Stimulated activated CD8-positive, alpha-beta memory T cell treated with anti-CD3 and anti-CD28 coated beads, Interleukin-7, amount 100 ng/mL, for 48 hours (primary cell): ENCODE measurements at regions not wholly inside any gene's neighbourhood (a gene's known extent, or its start where the extent isn't known, plus 50 kb on each side); places are given as distances from the start of the nearest gene placed in this dataset.
"Not testable (repeated sequence)": the region's sequence is repeated elsewhere in the genome, so short reads cannot be mapped to it uniquely, and the experiment has no call there.

Experiments used
- DNase-seq, 2 donors: peaks; one replicate each; pipeline ENCODE4 v3.0.0-alpha.2; 2020; ENCODE audit warnings: low read depth in 1 of 2; ENCODE audit errors: extremely low read depth in 1 of 2

DNA sequence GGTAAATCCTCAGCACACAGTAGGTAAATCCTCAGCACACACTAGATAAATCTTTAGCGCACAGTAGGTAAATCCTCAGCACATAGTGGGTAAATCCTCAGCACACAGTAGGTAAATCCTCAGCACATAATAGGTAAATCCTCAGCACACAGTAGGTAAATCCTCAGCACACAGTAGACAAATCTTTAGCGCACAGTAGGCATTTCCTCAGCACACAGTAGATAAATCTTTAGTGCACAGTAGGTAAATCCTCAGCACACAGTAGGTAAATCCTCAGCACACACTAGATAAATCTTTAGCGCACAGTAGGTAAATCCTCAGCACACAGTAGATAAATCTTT, 102.0 kb downstream of the MICALL2 start:
- not testable (repeated sequence) for DNase-seq

DNA sequence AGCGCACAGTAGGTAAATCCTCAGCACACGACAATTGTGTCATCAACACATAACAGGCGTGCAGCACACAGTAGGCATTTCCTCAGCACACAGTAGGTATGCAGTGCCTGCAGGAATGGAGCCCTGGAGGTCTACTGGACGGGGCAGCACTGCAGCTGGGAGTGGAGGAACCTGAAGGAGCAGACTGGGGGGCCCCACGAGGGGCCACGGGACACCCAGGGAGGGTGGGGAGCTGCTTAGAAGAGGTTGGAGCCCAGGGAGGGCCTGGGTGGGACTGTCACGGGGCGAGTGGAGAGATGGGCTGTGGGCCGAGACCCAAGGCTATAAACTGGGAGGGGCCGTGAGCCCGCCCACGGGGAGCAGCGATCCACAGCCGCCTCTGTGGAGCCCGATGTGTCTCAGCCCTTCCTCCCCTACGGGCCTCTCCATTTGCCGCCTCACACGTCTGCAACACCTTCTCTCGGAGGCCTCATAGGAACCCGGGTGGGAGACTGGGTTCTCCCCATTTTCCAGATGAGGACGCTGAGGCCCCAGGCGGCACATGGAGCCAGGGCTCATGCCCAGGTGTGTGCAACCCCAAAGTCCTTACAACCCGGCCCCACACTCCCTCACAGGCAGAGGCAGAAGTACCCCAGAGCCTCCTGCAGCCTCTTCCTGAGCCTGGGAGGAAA, 101.5 kb downstream of the MICALL2 start:
- DNase-seq = no peak

DNA sequence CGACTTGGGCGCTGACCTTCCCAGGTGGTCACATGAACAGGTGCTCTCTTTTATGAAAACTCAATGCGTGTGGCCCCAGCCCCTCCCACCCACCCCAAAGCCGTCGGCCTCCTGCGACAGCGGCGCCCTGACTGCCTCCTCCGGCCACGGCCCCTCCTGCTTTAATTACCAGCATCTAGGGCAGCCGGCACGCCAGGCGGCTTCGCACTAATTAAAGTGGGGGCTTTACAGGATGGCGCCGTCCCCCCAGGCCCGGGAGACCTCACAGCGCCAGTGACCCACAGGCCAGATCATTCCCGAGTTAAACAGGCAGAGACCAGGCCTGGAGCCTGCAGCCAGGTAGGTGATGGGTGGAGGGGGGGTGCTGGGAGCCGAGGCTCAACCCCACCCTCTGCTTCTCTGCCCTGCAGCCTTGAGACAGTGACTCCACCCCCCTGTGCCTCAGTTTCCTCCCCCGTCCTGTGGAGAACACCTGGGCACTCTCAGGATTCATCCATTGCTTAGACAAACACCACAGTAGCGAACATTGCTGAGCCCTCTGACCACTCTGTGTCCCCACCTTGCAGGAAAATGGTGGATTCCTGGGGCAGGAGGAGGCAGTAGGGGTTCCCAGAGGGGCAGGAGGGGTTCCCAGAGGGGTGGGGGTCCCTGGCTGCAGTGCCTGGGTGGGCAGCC, 100.8 kb downstream of the MICALL2 start:
- no peak for DNase-seq

- DNase-seq = no peak
Observed at GRCh38 chr7:1359051-1359400, 100.2 kb downstream of the MICALL2 start.

DNA sequence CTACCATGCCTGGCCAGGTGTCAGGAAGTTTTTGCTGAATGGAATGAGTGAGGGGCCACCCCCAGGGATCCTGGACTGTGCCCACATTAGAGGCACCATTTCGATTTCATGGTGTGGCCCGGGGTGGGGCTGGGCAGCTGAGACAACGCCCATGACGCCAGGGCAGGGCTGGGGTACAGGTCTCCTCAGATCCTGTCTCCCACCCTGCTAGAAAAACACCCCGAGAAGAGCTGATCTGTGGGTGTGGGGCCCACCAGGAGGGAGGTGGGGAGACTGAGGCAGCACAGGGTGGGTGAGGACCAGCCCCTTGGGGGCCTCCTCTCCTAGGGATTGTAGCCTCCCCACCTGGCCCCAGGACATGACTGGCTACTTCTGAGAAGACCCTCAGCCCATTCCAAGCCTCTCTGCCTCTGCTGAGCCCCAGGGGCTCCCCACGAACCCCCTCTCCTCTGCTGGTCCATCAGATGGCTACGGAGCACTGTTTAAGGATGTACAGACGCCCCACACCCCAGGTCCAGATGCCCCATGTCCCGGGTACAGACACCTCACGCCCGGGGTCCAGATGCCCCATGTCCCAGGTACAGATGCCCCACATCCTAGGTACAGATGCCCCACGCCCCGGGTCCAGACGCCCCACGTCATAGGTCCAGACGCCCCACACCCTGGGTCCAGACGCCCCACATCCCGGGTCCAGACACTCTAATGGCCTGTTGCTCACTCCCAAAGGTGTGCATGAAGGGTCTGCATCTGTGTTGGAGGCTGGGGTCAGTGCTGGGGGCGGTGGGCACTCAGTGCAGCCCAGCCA, 99.4 kb downstream of the MICALL2 start:
- no peak for DNase-seq

DNA sequence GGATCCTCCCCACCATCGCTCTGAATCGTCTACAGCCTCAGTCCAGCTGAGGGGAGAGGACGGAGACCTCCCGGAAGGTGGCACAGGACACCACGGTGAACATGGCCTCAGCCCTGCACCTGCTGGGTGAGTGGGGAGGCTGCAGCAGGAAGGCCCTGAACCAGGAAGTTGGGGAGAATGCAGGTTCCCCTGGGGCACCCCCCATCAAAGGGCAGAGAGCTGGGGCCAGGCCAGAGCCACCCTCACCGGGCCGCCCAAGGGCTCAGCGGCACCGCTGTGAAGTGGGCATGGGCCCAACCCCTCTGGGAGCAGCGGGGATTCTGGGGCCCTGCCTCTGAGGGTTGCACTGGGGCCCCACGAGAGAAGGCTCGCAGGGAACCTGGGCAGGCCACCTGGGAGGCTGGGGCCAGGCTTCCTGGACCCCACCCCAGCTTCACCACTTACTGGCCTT, 98.7 kb downstream of the MICALL2 start:
- DNase-seq = no peak

DNA sequence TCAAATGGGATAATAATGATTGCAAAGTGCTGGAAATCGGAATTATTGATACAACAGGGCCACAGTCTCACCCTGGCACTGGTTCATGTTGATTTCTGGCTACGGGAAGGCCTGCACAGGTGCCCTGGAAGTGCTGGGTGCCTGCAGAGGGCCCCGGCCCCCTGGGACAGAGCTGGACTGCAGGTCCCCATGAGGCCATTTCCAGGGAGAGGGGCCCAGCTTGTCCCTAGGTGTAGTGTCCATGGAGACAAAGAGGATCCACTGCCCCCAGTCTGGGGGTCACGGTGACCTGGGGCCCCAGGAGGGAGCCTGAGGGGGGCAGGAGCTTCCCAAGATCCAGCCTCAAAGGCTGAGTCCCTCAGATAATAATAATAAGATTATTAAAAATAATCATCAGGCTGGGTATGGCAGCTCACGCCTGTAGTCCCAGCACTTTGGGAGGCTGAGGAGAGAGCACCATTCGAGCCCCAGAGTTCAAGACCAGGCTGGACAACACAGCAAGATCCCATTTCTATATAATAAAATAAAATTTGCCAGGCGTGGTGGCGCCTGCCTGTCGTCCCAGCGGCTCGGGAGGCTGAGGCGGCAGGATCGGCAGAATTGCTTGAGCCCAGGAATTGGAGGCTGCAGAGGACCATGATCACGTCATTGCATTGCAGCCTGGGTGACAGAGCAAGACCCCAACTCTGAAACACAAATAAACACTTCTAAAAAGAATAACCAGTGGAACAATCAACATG, 98.1 kb downstream of the MICALL2 start:
- no peak for DNase-seq

GRCh38 chr7:1361756-1362125, 97.5 kb downstream of the MICALL2 start:
- no peak for DNase-seq

DNA sequence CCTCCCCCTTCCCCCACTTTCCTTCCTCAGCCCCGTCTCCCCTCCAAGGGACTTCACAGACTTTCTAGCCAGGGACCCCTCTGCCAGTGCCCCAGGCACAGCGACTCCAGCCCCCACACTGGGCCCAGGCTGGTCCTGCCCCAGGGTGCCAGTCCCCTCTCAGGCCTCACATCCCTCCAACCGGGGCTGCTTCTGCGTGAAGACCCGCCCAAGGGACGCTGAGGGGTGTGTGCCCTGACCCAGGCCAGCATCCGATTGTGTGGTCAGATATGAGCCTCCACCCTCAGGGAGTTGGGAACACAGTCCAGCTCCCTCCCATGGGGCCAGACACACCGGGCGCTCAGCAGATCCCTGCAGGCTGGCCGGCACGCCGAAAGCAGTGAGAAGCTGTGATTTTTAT, 97.0 kb downstream of the MICALL2 start:
- no peak for DNase-seq

DNA sequence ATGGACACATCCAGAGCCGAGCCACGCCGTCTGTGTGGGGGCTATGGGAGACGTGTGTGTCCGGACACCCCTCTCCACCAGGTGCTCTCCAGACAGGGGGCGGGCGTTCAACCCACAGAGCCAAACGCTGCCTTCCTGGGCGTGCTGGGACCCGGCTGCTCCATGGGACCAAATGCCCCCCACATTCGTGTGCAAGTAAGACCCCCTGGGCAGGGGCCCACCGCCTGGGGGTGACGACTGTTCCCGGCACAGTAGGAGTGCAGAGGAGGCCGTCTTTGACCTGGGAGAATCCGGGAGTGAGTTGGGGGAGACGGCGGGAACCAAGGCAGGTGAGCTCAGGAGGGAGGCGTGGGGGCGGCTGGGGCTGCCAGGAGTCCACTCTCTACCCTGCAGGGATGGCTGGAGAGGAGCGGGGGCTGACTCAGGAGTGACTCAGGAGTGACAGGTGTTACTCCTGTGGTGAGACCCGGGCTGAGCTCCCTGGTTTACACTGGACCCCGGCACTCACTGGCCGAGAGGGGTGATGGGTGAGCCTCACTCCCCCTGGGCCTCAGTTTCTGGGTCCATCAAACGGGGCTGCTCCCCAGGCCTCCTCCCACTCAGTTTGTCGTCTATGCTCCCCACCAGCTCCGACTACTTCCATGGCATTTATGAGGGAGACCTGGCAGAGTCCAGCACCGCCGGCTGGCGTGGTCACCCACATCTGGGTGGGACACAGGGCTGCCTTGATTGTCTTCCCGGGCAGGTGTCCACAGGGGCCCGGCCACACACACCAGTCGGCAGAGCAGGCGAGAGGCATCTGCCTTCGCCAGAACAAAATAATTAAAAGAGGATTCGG, 95.0 kb downstream of the MICALL2 start:
- no peak for DNase-seq

DNA sequence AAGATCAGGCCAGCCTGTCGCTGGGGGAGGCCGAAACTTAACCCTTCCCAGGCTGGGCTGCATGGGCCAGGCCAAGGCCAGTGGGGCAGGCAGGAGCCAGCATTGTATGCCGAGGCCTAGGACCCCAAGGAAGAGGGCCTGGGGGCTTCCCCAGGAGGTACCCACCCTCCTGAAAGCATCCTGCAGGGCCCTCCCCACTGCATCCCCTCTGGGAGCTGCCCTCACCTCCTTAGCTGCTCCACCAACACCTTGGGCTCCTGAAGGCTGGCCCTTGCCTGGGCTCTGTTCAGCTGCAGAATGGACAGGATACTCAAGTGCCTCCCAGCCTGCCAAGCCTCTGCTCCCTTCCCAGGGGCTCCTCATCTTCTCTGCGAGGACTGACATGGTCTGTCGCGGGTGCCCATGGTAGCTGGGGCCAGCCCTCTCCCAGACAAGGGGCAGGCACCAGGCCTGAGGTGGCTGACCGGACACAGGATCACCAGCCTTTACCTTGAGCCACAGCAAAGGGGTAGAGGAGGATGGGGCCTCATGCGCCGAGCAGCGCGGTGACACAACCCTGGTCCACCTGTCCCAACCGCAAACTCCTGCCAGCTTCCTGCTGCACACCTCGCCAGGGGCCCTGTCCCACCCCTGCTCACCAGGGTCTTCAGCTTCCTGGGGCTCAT, 94.2 kb downstream of the MICALL2 start:
- DNase-seq = no peak

- no peak for DNase-seq
Observed at GRCh38 chr7:1365846-1366245, 93.4 kb downstream of the MICALL2 start.

DNA sequence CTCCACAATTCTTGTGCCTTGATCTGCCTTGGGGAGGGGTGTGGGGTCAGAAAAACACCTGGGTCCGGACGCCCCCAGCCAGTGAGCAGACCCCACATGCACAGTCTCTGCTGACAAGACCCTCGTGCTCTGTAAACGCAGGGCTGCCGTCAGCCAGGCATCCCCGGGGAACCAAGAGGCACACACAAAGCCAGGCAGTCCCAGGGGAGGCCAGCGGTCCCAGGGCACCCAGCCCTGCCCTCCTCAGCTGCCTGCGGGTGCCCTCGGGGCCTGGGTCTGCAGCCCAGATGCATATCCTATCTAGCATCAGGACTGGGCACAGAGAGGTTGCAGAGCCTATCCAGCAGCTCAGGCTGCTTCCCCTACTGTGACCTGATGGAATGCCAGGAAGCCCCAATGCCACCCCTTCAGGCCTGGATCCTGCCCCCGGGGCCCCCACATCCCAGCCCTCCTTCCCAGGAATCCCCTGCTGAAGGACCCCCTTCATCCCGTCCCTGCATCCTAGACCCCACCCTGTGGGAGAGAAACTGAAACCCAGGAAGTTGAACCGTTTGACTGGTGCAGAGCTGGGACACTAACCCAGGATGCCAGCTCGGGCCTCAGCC, 92.4 kb downstream of the MICALL2 start:
- no peak for DNase-seq

DNA sequence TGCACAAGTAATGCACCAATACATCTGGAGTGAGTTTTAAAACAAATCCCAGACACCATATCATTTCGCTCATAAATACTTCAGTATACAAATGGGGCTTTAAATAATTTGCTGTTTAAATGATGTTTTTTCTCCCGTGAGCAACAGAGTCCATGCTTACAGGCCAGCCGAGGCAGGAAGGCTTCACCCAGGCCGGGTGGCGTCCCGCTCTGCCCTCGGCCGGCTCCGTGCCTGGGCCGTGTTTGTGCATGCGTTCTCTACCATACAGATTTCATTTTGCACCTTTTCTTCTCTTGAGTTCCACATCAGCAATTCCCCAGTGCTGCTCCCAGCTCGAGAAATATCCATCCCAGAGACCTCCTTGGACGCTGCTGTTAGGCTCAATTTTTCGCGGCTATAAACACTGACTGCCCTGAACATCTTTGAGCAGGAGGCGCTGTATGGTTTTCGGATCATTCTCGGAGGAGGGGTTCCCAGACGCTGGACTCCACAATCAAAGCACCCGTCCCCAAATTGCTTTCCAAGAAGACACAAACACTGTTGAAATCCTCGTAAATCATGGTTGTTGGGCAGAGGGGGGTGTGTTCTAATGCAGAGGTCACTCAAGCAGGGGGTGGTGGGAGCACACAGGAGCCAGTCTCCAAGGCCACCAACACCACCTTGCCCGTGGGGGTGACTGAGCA, 91.6 kb downstream of the MICALL2 start:
- no peak for DNase-seq

DNA sequence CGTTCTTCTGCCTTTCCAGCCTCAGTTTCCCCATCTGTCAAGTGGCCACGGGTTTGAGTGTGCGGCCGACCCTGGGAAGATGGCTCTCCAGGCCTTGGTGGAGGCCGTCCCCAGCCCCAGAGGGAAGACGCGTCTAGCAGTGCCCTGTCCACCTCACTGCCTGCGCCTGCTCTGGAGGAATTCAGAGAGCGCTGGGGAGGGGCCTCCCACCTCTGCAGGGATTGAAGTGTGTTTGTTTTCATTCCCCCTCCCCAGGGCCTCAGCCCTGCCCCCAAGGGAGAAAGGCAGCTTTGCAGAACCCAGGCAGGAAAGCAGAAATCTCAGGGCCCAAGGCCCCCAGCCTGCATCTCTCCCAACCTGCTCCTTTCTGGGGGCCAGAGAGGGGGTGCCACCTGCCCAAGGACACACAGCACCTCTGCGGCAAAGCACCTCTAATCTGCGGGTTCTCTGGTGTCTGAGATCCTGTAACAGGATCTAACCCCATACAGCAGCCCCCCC, 91.0 kb downstream of the MICALL2 start:
- no peak for DNase-seq

DNA sequence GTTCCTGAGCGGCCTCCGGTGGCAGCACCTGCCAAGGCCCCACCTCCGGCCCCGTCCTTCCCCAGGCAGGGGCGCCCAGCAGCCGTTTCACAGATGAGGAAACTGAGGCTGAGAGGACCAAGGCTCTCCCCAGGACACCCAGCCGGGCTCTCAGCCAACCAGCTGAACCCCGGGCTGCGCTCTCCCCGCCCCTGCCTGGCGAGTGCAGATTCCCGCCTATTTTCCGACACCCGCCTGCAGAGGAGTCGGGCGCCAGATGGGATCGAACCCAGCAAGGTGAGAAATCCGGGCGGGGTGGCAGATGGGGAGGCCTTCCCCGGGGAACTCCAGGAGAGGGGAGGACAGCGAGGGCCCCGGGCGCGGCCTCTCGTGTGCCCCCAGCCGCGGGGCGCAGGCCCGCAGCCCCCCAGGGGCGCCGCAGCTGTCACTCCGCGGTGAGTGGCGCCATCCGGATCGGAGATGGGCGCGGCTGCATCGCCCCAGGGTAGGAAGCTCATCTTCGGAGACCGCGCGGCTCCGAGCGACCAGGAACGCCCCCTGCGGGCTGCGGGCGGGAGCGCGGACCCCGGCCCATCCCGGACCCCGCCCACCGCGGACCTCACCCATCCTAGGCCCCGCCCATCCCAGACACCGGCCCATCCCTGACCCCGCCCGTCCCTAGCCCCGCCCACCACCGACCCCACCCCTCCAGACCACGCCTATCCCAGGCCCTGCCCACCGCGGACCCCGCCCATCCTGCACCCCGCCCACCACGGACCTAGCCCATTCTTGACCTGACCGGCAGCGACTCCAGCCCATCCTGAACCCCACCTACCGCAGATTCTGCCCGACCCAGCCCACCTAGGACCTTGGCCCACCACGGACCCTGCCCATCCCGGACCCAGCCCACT, 90.3 kb downstream of the MICALL2 start:
- peak; percentile 11 to 20 for DNase-seq

DNA sequence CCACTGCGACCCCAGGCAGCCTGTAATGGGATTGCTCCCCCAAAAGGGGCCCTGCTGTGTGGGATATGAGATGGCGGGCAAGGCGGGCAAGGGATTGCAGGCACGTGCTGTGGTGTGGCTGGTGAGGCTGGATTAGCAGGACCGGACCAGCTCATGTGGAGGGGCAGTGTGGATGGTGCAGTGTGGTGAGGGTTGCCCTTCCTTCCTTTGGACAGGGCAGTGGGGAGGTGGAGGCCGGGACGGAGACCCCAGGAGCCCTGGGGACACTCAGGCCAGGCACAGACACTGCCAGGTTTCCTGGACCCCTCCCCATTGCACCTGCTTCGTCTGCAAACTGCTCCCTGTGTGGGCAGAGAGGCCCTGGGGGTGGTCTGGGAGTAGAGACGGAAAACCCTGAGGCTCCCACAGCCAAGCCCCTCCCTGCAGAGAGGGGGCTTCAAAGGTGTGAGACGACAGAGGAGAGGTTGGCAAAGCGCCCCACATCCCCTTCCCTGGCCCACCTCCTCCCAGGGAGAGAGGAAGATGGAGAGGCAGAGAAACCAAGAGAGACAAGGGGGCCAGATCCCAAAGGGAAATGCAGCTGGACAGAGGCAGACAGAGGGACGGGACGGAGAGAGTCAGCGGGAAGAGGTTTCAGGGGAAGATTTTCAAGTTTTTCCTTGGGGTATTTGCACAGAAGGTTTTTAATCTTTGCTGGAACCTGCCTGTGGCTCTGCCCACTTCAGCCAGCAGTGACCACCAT, 89.2 kb downstream of the MICALL2 start:
- DNase-seq = no peak
